Limb (tissue), 2 donors: ENCODE measurements at regions not wholly inside any gene's neighbourhood (a gene's known extent, or its start where the extent isn't known, plus 50 kb on each side); places are given as distances from the start of the nearest gene placed in this dataset.

ENCODE experiments used
- DNase-seq, 2 donors: peaks; one replicate each; pipeline ENCODE4 v3.0.0-alpha.2; 2016; ENCODE audit errors: extremely low spot score in 2 of 2

GRCh38 chr21:19236209-19236608, 832.6 kb upstream of the TMPRSS15 start:
- no peak for DNase-seq

GRCh38 chr21:19237608-19238007, 834.0 kb upstream of the TMPRSS15 start:
- DNase-seq: no peak

- DNase-seq: no peak
These were observed 836.1 kb upstream of the TMPRSS15 start for GRCh38 chr21:19239696-19240095.

- no peak for DNase-seq
These were observed 841.1 kb upstream of the TMPRSS15 start for GRCh38 chr21:19244502-19245187.

- DNase-seq: no peak
These were observed 841.6 kb upstream of the TMPRSS15 start for GRCh38 chr21:19245188-19245580.

- no peak for DNase-seq
These were observed 842.4 kb upstream of the TMPRSS15 start for GRCh38 chr21:19246018-19246417.

GRCh38 chr21:19256934-19257660, 853.5 kb upstream of the TMPRSS15 start:
- DNase-seq: no peak

- DNase-seq: no peak
These were observed 858.3 kb upstream of the TMPRSS15 start for GRCh38 chr21:19261731-19262376.

GRCh38 chr21:19266636-19267035, 863.1 kb upstream of the TMPRSS15 start:
- DNase-seq: no peak

GRCh38 chr21:19268686-19269085, 865.1 kb upstream of the TMPRSS15 start:
- DNase-seq: no peak

- no peak for DNase-seq
These were observed 871.5 kb upstream of the TMPRSS15 start for GRCh38 chr21:19275065-19275464.

GRCh38 chr21:19276665-19277064, 873.1 kb upstream of the TMPRSS15 start:
- DNase-seq: no peak

- no peak for DNase-seq
These were observed 883.3 kb upstream of the TMPRSS15 start for GRCh38 chr21:19286876-19287275.

- DNase-seq: no peak
These were observed 886.7 kb upstream of the TMPRSS15 start for GRCh38 chr21:19290328-19290727.

GRCh38 chr21:19320291-19320690, 916.7 kb upstream of the TMPRSS15 start:
- DNase-seq: no peak

GRCh38 chr21:19321688-19322087, 918.1 kb upstream of the TMPRSS15 start:
- no peak for DNase-seq

GRCh38 chr21:19322360-19322759, 918.8 kb upstream of the TMPRSS15 start:
- DNase-seq: peak in 1 of 2 donors; percentile 47

- DNase-seq: peak in 1 of 2 donors; percentile 59
These were observed 923.1 kb upstream of the TMPRSS15 start for GRCh38 chr21:19326531-19327319.

GRCh38 chr21:19328954-19329353, 925.4 kb upstream of the TMPRSS15 start:
- DNase-seq: no peak

GRCh38 chr21:19340303-19340702, 936.7 kb upstream of the TMPRSS15 start:
- DNase-seq: no peak

- DNase-seq: no peak
These were observed 937.4 kb upstream of the TMPRSS15 start for GRCh38 chr21:19340954-19341353.

GRCh38 chr21:19343711-19344110, 940.1 kb upstream of the TMPRSS15 start:
- no peak for DNase-seq
